Epithelial cell of esophagus (primary cell): ENCODE measurements at regions not wholly inside any gene's neighbourhood (a gene's known extent, or its start where the extent isn't known, plus 50 kb on each side); places are given as distances from the start of the nearest gene placed in this dataset.

Source experiments
- DNase-seq: peaks from one replicate; pipeline ENCODE4 v3.0.0; 2010; ENCODE audit warnings: low read depth
- H3K4me3 ChIP-seq: 2 replicates; pipeline ENCODE4 v1.5.1; 2011; ENCODE audit warnings: mild to moderate bottlenecking, low read length, control low read depth
- CTCF ChIP-seq: IDR thresholded peaks from 2 replicates; pipeline ENCODE4 v1.5.1; 2011; ENCODE audit warnings: low read depth, mild to moderate bottlenecking, low read length, control low read depth, inconsistent platforms; ENCODE audit not compliant: insufficient read depth; ENCODE audit errors: missing control alignments

GRCh38 chr17:77845541-77846225 is 112.8 kb upstream of the TNRC6C start:
- H3K4me3 ChIP-seq: no peak overlapping the region
- no peak for DNase-seq
- TF ChIP-seq CTCF: no peak

- no peak for DNase-seq
- no peak overlapping the region for H3K4me3 ChIP-seq
- no peak for TF ChIP-seq CTCF
Observed at GRCh38 chr17:77846531-77847085, 111.9 kb upstream of the TNRC6C start.

- no peak for TF ChIP-seq CTCF
- no peak for DNase-seq
- H3K4me3 ChIP-seq: no peak overlapping the region
Observed at GRCh38 chr17:77847221-77848085, 111.0 kb upstream of the TNRC6C start.

GRCh38 chr17:77848257-77848656 is 110.2 kb upstream of the TNRC6C start:
- TF ChIP-seq CTCF: no peak
- DNase-seq: no peak
- H3K4me3 ChIP-seq: no peak overlapping the region

GRCh38 chr17:77849239-77849638 is 109.3 kb upstream of the TNRC6C start:
- DNase-seq: no peak
- no peak for TF ChIP-seq CTCF
- no peak overlapping the region for H3K4me3 ChIP-seq

- no peak for TF ChIP-seq CTCF
- no peak overlapping the region for H3K4me3 ChIP-seq
- no peak for DNase-seq
Observed at GRCh38 chr17:77851921-77852320, 106.6 kb upstream of the TNRC6C start.
